GM10266 (cell line): ENCODE measurements at regions not wholly inside any gene's neighbourhood (a gene's known extent, or its start where the extent isn't known, plus 50 kb on each side); places are given as distances from the start of the nearest gene placed in this dataset.

ENCODE experiments used
- DNase-seq: peaks from one replicate; pipeline ENCODE4 v3.0.0; 2012; ENCODE audit errors: extremely low spot score
- TF ChIP-seq, protein P1 (sequence below): IDR thresholded peaks from 2 replicates; pipeline ENCODE4 v1.5.1; 2012; ENCODE audit warnings: mild to moderate bottlenecking, low read depth; ENCODE audit not compliant: control insufficient read depth, insufficient read depth; ENCODE audit errors: missing control alignments

DNA sequence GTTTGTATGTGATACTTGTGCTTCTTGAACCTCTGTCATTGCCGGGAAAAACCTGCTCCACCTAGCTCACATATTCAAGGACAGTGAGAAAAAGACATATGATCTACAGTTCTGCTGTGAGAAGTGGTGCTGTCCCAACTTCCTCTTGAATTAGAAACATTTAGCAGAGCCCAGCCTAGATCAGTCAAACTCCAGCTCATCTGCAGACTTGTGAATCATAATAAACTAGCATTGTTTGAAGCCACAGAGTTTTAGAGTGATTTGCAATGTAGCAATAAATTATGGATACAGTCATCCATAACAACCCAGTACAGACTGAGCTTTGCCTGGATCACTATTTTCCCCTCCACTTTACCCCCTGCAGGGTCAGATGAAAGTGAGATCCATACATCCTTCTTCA lies 497.8 kb downstream of the PLA2G4A start:
- DNase-seq: no peak
- TF ChIP-seq, protein P1, sequence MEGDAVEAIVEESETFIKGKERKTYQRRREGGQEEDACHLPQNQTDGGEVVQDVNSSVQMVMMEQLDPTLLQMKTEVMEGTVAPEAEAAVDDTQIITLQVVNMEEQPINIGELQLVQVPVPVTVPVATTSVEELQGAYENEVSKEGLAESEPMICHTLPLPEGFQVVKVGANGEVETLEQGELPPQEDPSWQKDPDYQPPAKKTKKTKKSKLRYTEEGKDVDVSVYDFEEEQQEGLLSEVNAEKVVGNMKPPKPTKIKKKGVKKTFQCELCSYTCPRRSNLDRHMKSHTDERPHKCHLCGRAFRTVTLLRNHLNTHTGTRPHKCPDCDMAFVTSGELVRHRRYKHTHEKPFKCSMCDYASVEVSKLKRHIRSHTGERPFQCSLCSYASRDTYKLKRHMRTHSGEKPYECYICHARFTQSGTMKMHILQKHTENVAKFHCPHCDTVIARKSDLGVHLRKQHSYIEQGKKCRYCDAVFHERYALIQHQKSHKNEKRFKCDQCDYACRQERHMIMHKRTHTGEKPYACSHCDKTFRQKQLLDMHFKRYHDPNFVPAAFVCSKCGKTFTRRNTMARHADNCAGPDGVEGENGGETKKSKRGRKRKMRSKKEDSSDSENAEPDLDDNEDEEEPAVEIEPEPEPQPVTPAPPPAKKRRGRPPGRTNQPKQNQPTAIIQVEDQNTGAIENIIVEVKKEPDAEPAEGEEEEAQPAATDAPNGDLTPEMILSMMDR: no peak

DNA sequence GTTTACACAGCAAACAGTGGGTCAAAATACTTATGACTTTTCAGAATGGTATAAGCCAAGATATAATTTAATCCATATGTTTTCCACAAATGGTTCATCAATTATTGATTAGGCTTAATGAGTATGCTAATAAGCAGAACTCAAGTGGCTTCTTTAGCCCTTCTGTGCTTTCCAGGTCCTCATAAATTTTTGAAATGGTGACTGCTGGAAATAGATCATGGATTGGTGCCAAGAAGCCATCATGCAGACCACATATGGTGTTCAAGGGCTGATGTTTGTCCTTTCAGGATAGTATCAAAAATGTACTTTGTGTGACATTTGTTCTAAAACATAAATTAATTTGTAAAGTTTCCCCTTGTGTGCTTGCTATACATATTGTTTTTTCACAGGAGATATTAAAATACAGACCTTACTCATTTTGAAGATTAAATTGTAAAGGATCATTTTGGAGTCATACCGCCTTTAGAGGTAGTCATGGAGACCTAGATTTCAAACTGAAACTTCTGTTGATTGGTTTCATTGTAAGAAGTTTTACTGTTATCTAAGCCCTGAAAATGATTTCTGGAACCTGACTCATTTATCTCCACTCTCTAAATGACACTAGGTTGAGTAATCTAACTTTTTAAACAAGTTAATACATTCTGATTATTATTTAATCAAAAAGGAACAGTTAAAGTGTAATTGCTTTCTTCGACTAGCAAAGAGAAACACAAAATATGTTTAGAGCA lies 507.9 kb downstream of the PLA2G4A start:
- TF ChIP-seq, protein P1: no peak

GRCh38 chr1:187338762-187339412 lies 510.1 kb downstream of the PLA2G4A start:
- TF ChIP-seq, protein P1: no peak
- DNase-seq: no peak

More for the DNA sequence above, 507.9 kb downstream of the PLA2G4A start:
- no peak for DNase-seq

DNA sequence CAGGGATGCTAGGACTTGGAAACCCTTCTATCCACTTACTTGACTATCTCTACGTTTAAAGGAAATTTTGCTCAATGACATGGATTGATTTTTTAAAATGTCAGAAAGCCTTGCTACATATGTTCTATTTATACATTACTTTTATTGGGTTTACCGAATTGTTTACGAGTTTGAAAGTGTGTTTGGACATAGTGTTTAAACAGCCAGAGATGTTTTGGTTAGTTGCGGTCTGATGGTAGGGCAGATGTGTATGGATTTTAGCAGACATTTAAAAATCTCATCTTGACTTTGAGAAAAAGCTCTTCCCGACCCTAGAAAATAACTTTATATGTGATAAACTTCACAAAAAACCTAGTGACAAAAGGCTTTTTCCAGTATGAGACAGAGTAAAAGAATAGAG lies 513.7 kb downstream of the PLA2G4A start:
- no peak for DNase-seq
- TF ChIP-seq, protein P1: no peak

GRCh38 chr1:187374082-187374481 lies 545.3 kb downstream of the PLA2G4A start:
- no peak for DNase-seq
- TF ChIP-seq, protein P1: no peak

- TF ChIP-seq, protein P1: no peak
- DNase-seq: no peak
Measured at GRCh38 chr1:187374742-187375141, 546.0 kb downstream of the PLA2G4A start.

GRCh38 chr1:187383366-187383765 lies 554.6 kb downstream of the PLA2G4A start:
- DNase-seq: no peak
- TF ChIP-seq, protein P1: peak; percentile 28
